Mesendoderm (in vitro differentiated cells): ENCODE measurements at regions not wholly inside any gene's neighbourhood (a gene's known extent, or its start where the extent isn't known, plus 50 kb on each side); places are given as distances from the start of the nearest gene placed in this dataset.

Experiments used
- DNase-seq: peaks from one replicate; pipeline ENCODE4 v3.0.0; 2013
- H2AK5ac ChIP-seq: 2 replicates; pipeline ENCODE4 v1.6.1; 2013; ENCODE audit warnings: low read length, inconsistent platforms
- H2BK120ac ChIP-seq: 2 replicates; pipeline ENCODE4 v1.6.1; 2013; ENCODE audit warnings: low read depth, mild to moderate bottlenecking, low read length, moderate library complexity, mixed read lengths
- H2BK15ac ChIP-seq: replicated peaks from 2 replicates; pipeline ENCODE4 v1.6.1; 2013; ENCODE audit warnings: low read depth, mild to moderate bottlenecking, moderate library complexity
- H2BK5ac ChIP-seq: 2 replicates; pipeline ENCODE4 v1.6.1; 2013; ENCODE audit warnings: low read length, inconsistent platforms
- H3K18ac ChIP-seq: 2 replicates; pipeline ENCODE4 v1.6.1; 2013; ENCODE audit warnings: mild to moderate bottlenecking, low read length, mixed read lengths
- H3K23ac ChIP-seq: one replicate; pipeline ENCODE4 v1.6.1; 2013; ENCODE audit warnings: low read length
- H3K27ac ChIP-seq: 2 replicates; pipeline ENCODE4 v1.5.1; 2013; ENCODE audit warnings: low read depth, mild to moderate bottlenecking, inconsistent platforms, low read length, moderate library complexity
- H3K27me3 ChIP-seq: 2 replicates; pipeline ENCODE4 v1.6.1; 2013; ENCODE audit warnings: low read length, control low read depth, mild to moderate bottlenecking, inconsistent platforms; ENCODE audit not compliant: insufficient read depth, poor library complexity
- H3K36me3 ChIP-seq: 2 replicates; pipeline ENCODE4 v1.6.1; 2013; ENCODE audit warnings: low read length, inconsistent platforms; ENCODE audit not compliant: control insufficient read depth, insufficient read depth
- H3K4ac ChIP-seq: one replicate; pipeline ENCODE4 v1.6.1; 2013; ENCODE audit warnings: low read depth, mild to moderate bottlenecking, low read length, moderate library complexity
- H3K4me1 ChIP-seq: 2 replicates; pipeline ENCODE4 v1.6.1; 2013; ENCODE audit warnings: low read depth, low read length, inconsistent platforms; ENCODE audit not compliant: control insufficient read depth
- H3K4me2 ChIP-seq: 2 replicates; pipeline ENCODE4 v1.6.1; 2013; ENCODE audit warnings: low read length
- H3K4me3 ChIP-seq: 2 replicates; pipeline ENCODE4 v1.5.1; 2013; ENCODE audit warnings: mild to moderate bottlenecking, low read length
- H3K56ac ChIP-seq: one replicate; pipeline ENCODE4 v1.6.1; 2013; ENCODE audit warnings: low read length
- H3K79me1 ChIP-seq: 2 replicates; pipeline ENCODE4 v1.6.1; 2013; ENCODE audit warnings: low read length, inconsistent platforms
- H3K79me2 ChIP-seq: 2 replicates; pipeline ENCODE4 v1.6.1; 2013; ENCODE audit warnings: mild to moderate bottlenecking, low read length; ENCODE audit not compliant: control insufficient read depth, insufficient read depth
- H3K9ac ChIP-seq: 2 replicates; pipeline ENCODE4 v1.6.1; 2013; ENCODE audit warnings: low read length, inconsistent platforms
- H4K5ac ChIP-seq: one replicate; pipeline ENCODE4 v1.6.1; 2013; ENCODE audit warnings: low read length
- H4K8ac ChIP-seq: one replicate; pipeline ENCODE4 v1.6.1; 2013; ENCODE audit warnings: low read depth, mild to moderate bottlenecking, control low read depth, low read length, moderate library complexity
- WGBS: extraction: QIAGEN DNeasy Blood & Tissue Kit; methylation state at CpG from one replicate; pipeline ENCODE4 v1.1.7; 2013; ENCODE audit warnings: low lambda C conversion rate, missing lambda C conversion rate; ENCODE audit not compliant: insufficient coverage; ENCODE audit errors: extremely low coverage; 5-methylcytosine and 5-hydroxymethylcytosine counted together

GRCh38 chr14:97960436-97960835 lies 1163.3 kb downstream of the VRK1 start:
- no peak for DNase-seq
- no peaks in the 10 kb centered on the region for H3K79me2 ChIP-seq
- H4K5ac ChIP-seq: no peak overlapping the region
- H3K4me2 ChIP-seq: no peak overlapping the region
- no peak overlapping the region for H3K23ac ChIP-seq
- no peak overlapping the region for H3K27ac ChIP-seq
- no peak overlapping the region for H2AK5ac ChIP-seq
- no peak overlapping the region for H2BK15ac ChIP-seq
- no peak overlapping the region for H2BK120ac ChIP-seq
- no peak overlapping the region for H3K18ac ChIP-seq
- no CpG with 5 or more reads among the region's 4 CpGs for WGBS
- H2BK5ac ChIP-seq: no peak overlapping the region
- no peak overlapping the region for H3K56ac ChIP-seq
- no peak overlapping the region for H3K9ac ChIP-seq
- H3K4me1 ChIP-seq: no peaks in the 10 kb centered on the region
- no peak overlapping the region for H3K4ac ChIP-seq
- no peak overlapping the region for H4K8ac ChIP-seq
- no peaks in the 10 kb centered on the region for H3K36me3 ChIP-seq
- no peaks in the 10 kb centered on the region for H3K27me3 ChIP-seq
- H3K4me3 ChIP-seq: no peak overlapping the region
- H3K79me1 ChIP-seq: no peaks in the 10 kb centered on the region

- no peak overlapping the region for H2BK120ac ChIP-seq
- WGBS: no CpG with 5 or more reads among the region's 1 CpG
- no peak overlapping the region for H3K18ac ChIP-seq
Measured at GRCh38 chr14:97970222-97970621, 1173.0 kb downstream of the VRK1 start.

GRCh38 chr14:97975216-97975615 lies 1178.0 kb downstream of the VRK1 start:
- Histone ChIP-seq H2BK15ac (no peak overlapping the region), H3K56ac (no peak overlapping the region), H3K4me2 (no peak overlapping the region), H3K27ac (no peak overlapping the region), H3K4ac (no peak overlapping the region), H3K4me3 (no peak overlapping the region), H3K9ac (no peak overlapping the region), H3K4me1 (no peaks in the 10 kb centered on the region), H3K23ac (no peak overlapping the region), H2BK120ac (no peak overlapping the region), H2AK5ac (no peak overlapping the region), H4K8ac (no peak overlapping the region), H4K5ac (no peak overlapping the region), H3K36me3 (no peaks in the 10 kb centered on the region), H3K79me2 (no peaks in the 10 kb centered on the region), H2BK5ac (no peak overlapping the region), H3K18ac (no peak overlapping the region), H3K27me3 (no peaks in the 10 kb centered on the region), H3K79me1 (no peaks in the 10 kb centered on the region)
- DNase-seq: no peak
- no CpG with 5 or more reads among the region's 3 CpGs for WGBS

More at GRCh38 chr14:97970222-97970621, 1173.0 kb downstream of the VRK1 start:
- no peak overlapping the region for H3K9ac ChIP-seq
- H3K4ac ChIP-seq: no peak overlapping the region
- no peak overlapping the region for H3K23ac ChIP-seq
- no peaks in the 10 kb centered on the region for H3K27me3 ChIP-seq
- no peak overlapping the region for H2AK5ac ChIP-seq
- H3K4me3 ChIP-seq: no peak overlapping the region
- H3K27ac ChIP-seq: no peak overlapping the region
- H3K56ac ChIP-seq: no peak overlapping the region
- no peak overlapping the region for H3K4me2 ChIP-seq
- H4K5ac ChIP-seq: no peak overlapping the region
- peaks cover 1% of the 10 kb centered on the region for H3K4me1 ChIP-seq
- no peak overlapping the region for H2BK15ac ChIP-seq
- H2BK5ac ChIP-seq: no peak overlapping the region
- no peaks in the 10 kb centered on the region for H3K79me2 ChIP-seq
- no peak overlapping the region for H4K8ac ChIP-seq
- no peaks in the 10 kb centered on the region for H3K36me3 ChIP-seq
- DNase-seq: no peak
- H3K79me1 ChIP-seq: no peaks in the 10 kb centered on the region

- Histone ChIP-seq H2BK5ac (no peak overlapping the region), H3K4me1 (no peaks in the 10 kb centered on the region), H3K4me2 (no peak overlapping the region), H2BK120ac (no peak overlapping the region), H3K79me2 (no peaks in the 10 kb centered on the region), H3K18ac (no peak overlapping the region), H3K27ac (no peak overlapping the region), H4K5ac (no peak overlapping the region), H3K4me3 (no peak overlapping the region), H2BK15ac (no peak overlapping the region), H3K9ac (no peak overlapping the region), H3K79me1 (no peaks in the 10 kb centered on the region), H3K4ac (no peak overlapping the region), H4K8ac (no peak overlapping the region), H3K23ac (no peak overlapping the region), H3K56ac (no peak overlapping the region), H3K36me3 (no peaks in the 10 kb centered on the region), H2AK5ac (no peak overlapping the region), H3K27me3 (no peaks in the 10 kb centered on the region)
- WGBS: 100% methylated on average over 2 of the region's 6 CpGs
- DNase-seq: no peak
Measured at GRCh38 chr14:97975962-97976361, 1178.8 kb downstream of the VRK1 start.

- H3K36me3 ChIP-seq: no peaks in the 10 kb centered on the region
- H2BK5ac ChIP-seq: no peak overlapping the region
- no peak overlapping the region for H4K8ac ChIP-seq
- DNase-seq: no peak
- H2BK120ac ChIP-seq: no peak overlapping the region
- H3K27ac ChIP-seq: no peak overlapping the region
- no peak overlapping the region for H3K9ac ChIP-seq
- no peak overlapping the region for H4K5ac ChIP-seq
- H3K56ac ChIP-seq: no peak overlapping the region
- H3K4ac ChIP-seq: no peak overlapping the region
- H3K4me2 ChIP-seq: no peak overlapping the region
- H2AK5ac ChIP-seq: no peak overlapping the region
- H3K79me2 ChIP-seq: no peaks in the 10 kb centered on the region
- H3K4me3 ChIP-seq: no peak overlapping the region
- no peak overlapping the region for H2BK15ac ChIP-seq
- no peaks in the 10 kb centered on the region for H3K79me1 ChIP-seq
- no CpG with 5 or more reads among the region's 6 CpGs for WGBS
- H3K27me3 ChIP-seq: no peaks in the 10 kb centered on the region
- no peak overlapping the region for H3K23ac ChIP-seq
- no peak overlapping the region for H3K18ac ChIP-seq
- no peaks in the 10 kb centered on the region for H3K4me1 ChIP-seq
Measured at GRCh38 chr14:97976861-97977260, 1179.7 kb downstream of the VRK1 start.

GRCh38 chr14:97977651-97978261 lies 1180.6 kb downstream of the VRK1 start:
- H2BK15ac ChIP-seq: no peak overlapping the region
- H2AK5ac ChIP-seq: no peak overlapping the region
- H3K4me1 ChIP-seq: no peaks in the 10 kb centered on the region
- H4K5ac ChIP-seq: no peak overlapping the region
- no peak overlapping the region for H3K4ac ChIP-seq
- no peaks in the 10 kb centered on the region for H3K79me1 ChIP-seq
- H4K8ac ChIP-seq: no peak overlapping the region
- H3K18ac ChIP-seq: no peak overlapping the region
- H3K23ac ChIP-seq: no peak overlapping the region
- H2BK120ac ChIP-seq: no peak overlapping the region
- no peak overlapping the region for H3K27ac ChIP-seq
- no CpG with 5 or more reads among the region's 17 CpGs for WGBS
- H3K4me2 ChIP-seq: no peak overlapping the region
- no peaks in the 10 kb centered on the region for H3K36me3 ChIP-seq
- no peaks in the 10 kb centered on the region for H3K27me3 ChIP-seq
- H3K9ac ChIP-seq: no peak overlapping the region
- no peak overlapping the region for H2BK5ac ChIP-seq
- DNase-seq: no peak
- H3K56ac ChIP-seq: no peak overlapping the region
- H3K4me3 ChIP-seq: no peak overlapping the region
- H3K79me2 ChIP-seq: no peaks in the 10 kb centered on the region
